Left kidney (tissue), 1 donor: ENCODE measurements at regions not wholly inside any gene's neighbourhood (a gene's known extent, or its start where the extent isn't known, plus 50 kb on each side); places are given as distances from the start of the nearest gene placed in this dataset.

ENCODE experiments used
- DNase-seq: peaks from one replicate; pipeline ENCODE4 v3.0.0-alpha.2; 2013

DNA sequence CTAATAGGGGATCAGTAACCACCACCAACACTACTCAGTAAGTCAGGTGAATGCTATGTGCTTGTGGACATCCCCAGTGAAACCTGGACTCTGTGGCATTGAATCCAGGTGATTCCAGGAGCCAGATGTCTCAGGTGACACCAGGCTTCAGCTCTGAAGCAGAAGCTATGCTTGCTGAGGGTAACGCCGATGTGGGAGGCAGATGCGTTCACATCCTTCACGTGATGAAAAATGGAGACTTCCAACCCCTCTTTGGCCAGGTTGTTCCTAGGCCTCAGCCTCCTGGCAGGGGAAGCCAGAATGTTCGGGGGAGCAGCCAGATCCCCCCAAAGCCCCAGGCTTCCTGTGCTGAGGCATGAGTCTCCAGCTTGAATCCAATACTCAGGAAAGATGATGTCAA is 209.8 kb upstream of the PDE10A start:
- DNase-seq = no peak

DNA sequence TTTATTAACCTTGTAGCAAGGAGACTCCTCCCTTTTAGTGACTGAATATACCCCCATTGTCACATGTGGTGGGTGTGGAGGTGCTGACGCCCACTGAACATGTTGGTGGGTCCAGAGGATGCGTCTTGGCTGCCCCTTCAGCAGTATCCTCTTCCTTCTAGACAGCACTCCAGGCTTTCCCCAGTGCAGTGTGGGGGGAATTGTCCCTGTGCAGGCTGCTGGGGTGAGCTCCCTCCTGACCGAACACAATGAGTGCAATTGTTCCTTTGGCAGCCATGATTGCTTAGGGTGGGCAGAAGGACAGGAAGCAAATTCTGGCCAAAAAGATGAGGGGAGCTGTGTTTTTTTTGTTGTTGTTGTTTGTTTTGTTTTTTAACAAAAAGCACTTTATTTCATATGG is 209.3 kb upstream of the PDE10A start:
- DNase-seq = no peak

DNA sequence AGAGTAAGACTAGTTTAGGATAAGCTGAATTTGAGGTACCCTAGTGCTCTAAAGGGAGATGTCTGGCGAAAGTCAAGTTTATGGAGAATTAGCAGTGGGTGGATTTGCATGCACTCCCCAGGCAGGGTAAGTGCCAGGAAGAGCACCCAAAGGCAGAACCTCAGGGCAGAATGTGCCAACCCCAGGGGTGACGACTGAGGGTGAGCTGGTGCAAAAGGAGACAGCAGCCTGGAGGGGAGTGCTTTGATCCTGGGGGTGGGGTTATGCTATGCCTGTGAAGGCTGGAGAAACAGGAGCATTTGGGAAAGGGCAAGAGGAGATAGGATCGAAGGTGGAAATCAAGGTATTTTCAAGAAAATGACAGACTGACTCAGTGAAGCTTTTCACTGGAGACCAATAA is 208.5 kb upstream of the PDE10A start:
- no peak for DNase-seq

DNA sequence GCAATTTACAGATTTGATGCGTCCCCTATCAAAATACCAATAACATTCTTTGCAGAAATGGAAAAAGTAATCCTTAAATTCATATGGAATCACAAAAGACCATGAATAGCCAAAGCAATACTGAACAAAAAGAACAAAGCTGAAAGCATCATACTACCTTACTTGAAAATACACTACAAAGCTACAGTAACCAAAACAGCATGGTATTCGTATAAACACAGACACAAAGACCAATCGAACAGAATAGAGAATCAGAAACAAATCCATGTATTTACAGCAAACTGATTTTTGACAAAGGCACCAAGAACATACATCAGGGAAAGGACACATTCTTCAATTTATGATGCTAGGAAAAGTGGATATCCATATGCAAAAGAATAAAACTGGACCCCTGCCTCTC is 206.5 kb upstream of the PDE10A start:
- no peak for DNase-seq

DNA sequence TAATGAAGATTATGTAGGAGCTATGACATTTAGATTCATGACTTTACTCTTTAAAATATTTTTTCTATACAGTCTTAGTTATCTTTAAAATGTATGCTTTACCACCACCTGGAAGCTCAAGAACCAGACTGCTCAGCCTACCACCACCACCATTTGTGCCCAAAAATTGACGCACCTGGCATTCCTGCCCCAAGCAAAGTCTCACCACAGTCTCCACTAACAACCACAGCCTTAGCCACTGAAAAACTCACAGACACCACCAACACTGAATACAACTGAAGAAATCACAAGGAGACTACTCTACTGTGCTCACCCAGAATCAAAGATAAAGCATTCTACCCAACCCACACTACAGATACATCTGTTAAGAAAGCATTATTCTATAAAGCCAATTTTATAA is 201.9 kb upstream of the PDE10A start:
- DNase-seq = no peak

DNA sequence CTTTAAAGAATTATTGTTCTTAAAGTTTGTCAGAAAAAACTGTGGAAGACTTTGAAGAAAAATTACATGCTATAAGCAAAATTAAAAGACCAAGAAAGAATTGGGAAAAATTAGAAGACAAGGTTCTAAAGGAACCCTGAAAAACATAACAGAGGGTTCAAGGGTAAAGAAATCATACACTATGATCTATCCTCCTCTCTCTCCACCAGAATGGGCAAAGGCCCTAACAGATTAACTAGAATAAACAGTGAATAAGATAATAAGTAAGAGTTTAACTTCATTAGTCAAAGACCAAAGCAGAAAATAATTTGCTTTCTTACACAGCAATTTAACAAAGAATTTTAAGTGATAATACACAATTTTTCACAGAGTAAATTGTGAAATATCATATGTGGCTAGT is 201.2 kb upstream of the PDE10A start:
- DNase-seq = no peak

DNA sequence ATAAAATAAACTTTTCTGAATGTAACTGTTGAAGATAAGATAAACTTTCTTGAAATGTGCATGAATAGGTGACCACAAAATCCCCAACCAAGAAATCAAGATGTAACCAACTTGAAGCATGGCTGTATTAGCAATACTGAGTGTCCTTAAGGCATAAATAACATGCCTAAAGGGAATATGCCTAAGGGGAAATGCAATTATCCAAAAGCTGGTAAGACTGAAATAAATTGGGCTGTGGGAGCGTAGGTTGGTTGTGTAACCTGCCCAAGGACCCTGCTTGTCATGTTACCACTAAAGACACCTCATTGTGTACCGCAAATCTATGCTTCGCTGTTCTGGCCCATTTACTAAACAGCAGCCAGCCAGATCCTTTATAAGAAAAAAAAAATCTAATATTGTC is 200.8 kb upstream of the PDE10A start:
- DNase-seq = no peak

DNA sequence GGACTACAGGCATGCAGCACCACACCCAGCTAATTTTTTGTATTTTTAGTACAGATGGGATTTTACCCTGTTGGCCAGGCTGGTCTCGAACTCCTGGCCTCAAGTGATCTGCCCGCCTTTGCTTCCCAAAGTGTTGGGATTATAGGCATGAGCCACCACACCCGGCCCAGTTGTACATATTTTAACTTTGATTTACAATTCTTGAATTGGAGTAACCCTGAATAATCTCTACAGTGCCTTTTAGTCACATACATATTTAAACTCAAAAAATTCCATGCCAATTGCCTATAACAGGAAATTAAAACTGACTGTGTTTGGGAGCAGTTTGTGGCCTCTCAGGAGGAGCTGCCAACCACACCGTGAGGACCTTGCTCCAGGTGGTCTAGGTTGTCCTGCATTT is 199.8 kb upstream of the PDE10A start:
- DNase-seq = no peak

DNA sequence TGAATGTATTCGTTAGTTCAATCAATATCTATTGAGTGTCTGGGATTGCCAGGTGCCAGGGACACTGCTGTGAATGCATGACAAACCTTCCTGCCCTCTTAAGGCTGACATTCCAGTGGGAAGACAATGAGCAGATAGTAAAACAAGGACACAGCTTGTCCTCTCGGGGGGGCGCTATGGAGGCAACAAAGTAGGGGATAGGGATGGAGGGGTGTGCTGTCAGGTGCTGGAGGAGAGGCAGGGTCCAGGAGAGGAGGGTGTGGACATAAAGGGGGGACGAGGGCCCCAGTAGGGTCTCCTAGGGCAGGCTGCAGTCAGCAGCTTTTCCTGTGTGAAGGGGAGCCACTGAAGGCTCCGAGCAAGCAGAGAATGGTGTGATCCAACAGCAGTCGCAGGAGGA is 198.2 kb upstream of the PDE10A start:
- DNase-seq = no peak

DNA sequence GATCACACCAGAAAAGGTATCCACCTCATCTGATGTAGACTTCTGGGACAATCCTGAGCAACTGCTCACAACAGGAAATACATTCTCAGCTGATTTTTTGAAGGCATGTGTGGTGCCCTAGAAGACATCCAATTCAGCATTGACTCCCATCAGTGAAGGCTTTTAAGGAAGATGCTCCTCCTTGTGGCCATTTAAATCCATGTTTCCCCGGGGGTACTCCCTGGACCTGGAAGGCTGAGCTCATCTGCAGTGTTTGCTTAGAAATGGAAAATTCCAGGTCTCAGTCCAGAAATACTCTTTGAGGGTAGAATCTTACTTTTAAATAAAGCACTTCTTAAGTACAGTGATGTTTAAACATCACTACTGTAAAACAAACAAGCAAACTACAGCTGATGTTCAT is 195.5 kb upstream of the PDE10A start:
- no peak for DNase-seq

DNA sequence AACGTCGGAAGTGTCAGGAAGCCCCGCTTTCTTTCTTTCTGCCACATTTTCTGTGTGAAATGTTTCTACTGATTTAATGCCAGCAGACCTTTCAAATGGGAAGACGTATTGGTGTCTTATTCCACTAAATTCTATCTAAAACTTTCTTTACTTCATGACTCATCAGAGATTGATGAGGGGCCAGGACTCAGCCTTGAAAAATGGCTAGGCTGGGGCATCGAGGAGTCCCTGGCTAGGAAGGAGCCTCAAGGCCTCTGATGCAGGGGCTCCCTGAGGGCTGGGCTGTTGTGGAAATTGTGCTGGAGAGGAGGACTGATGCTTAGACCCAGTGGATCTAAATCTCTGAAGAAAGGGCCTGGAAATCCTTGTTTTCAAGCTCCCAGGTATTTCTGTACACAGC is 192.8 kb upstream of the PDE10A start:
- DNase-seq = no peak

DNA sequence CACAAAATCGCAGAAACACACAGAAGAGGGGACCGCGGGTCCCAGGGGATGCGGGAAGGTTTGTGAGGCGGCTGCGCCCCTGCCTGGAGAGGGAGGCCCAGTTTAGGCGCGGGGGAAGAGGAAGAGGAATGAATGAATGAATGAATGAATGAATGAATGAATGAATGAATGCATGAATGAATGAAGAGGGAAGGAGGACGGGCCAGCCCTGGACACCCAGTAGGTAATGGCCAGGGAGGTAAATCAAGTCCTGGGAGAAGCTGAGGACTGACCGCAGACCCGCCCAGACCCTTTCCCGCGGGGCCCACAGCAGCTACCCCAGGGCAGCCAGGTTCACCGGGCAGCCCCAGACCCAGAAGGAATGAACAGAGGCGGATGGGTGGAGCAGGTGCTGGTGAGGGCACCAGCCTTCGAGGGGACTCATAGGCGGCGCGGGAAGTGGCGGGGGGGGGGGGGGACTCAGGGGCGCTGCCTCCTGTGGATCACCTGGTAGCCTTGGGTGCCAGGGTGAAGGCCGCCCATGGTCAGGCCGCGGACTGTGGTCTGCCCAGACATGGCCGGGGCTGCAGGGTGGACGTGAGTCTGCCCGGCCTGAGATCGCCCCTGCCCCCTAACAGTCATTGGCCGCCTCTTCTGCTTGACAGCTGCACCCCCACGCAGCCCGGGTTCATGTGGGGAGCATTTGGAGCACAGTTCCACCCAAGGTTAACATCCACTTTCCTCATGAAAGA is 192.0 kb upstream of the PDE10A start:
- DNase-seq = no peak

DNA sequence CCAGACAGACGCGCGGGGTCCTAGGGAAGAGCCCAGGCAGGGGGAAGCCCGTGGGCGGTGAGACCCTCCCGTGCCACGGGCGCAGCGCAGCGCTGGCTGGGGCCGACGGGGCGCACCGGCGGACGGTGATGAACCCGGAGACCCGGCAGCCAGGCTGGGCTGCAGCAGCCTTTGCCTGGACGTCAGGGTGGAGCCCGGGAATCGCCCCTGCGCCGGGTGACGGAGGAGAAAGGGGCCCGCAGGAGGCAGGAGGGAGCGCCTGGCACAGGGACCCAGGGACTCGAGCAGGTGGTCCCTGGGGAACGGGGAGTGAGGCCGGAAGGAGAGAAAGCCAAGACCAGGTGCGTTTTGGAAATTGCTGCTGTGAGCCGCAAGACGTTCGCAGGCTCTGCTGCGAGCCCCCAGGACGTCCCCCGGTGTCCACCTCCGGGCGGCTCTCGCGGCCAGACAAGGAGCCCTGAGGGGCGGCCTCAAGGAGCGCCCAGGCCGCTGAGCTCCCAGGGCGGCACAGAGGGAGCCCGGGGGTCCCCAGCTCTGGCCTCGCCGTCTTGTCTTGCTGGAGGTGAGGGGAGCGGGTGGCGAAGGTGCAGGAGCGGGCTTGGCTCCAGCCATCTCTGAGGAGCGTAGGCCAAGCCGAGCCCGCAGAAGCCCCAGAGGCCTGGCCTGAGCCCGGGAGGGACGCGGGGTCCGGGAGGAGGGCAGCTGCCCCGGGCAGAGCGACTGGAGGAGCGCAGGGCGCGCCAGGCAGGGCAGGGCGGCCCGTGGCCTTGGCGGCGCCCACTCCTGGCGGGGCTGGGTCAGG is 191.2 kb upstream of the PDE10A start:
- no peak for DNase-seq

DNA sequence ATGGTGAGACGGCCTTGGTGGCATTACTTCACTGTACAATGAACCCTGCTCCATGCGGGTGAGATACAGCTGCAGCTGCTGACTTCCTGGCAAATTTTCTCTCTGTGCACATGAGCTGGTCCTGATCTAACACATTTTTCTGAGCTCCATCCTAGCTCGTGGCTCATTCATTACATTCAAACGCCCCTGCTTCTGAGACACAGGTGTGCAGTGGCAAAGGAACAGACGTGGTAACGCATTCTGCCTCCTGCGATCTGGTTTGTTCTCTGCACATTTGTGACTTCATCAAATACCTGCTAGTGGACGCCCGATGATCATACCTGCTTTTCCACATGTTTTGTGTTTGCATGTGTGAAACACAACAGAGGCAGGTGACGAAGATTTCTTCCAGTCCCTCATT is 189.6 kb upstream of the PDE10A start:
- DNase-seq = no peak

DNA sequence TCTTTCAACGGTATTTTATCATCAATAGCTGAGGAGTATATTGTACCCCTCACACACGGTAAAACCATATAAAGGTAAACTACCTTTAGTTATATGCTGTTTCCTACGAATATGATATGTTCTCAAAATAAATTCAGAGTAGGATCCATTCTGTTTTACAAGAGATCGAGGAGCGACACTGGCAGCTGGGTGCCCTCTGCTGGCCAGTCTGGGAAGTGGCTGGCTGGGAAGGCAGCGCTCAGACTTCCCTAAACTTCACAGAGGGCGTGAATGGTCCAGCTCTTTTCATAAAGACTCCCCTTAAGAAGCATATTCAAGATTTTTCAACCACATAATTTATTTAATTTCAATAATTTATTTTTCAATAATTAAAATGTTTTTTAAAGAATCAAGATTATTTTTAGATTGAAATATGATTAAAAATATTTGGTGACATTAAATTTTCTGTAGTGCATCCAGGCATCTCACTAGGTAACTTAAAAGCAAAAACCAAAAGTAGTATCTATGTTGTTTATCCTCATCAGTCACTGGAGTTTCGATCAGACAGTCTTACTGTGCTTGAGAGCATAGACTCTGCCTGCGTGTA is 187.5 kb upstream of the PDE10A start:
- no peak for DNase-seq

DNA sequence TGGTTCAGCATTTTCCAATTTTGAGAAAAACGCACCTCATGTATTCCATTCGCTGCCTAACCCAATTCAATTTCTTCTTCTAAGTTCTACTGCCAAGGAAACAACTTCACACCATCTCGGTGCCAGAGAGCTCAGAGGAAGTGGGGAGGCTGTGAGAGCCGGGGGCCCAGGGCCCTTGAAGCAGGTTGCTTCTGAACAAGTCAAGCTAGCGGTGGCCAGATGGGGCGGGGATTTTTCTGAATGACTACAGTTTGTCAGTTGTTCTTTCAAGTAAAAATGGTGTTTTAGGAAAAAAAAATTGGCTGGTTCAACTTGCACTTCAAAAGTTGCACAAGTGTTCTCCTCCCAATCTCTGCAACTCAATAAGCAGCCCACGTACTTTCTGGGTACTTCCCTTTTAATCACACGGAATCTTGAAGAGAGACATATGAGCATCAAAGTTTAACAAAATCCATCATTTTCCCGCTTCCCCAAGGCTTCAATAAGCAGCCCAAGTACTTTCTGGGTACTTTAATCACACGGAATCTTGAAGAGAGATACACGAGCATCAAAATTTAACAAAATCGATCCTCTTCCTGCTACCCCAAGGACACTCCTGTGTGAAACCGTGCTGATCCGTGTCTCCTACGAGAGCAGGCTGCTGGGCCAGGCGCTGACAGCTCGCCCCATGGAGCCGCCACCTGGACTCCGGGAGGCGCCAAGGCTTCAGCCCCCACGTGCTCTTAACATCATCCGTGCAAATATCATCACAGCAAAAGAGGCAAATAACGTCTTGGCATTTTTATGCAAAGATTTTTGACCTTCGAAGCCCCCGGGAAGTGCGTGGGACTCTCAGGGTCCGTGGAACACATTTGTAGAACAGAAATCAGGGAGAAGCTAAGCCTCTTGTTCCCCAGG is 186.7 kb upstream of the PDE10A start:
- DNase-seq = no peak

DNA sequence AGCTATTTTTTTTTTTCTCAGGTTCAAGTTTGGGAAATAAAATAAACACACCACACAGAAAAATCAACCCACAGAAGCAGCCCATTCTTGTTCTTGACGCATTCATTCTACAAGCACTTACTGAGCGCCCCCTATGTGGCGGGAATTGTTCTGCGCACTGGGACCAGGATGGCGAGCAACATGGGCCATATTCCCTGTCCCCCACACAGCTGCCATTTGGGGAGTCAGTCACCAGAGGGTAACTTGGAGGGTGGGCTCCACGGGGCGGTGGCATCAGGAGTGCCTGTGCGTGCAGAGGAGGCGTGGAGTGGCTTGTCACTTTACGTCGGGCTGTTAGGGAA is 185.0 kb upstream of the PDE10A start:
- no peak for DNase-seq

DNA sequence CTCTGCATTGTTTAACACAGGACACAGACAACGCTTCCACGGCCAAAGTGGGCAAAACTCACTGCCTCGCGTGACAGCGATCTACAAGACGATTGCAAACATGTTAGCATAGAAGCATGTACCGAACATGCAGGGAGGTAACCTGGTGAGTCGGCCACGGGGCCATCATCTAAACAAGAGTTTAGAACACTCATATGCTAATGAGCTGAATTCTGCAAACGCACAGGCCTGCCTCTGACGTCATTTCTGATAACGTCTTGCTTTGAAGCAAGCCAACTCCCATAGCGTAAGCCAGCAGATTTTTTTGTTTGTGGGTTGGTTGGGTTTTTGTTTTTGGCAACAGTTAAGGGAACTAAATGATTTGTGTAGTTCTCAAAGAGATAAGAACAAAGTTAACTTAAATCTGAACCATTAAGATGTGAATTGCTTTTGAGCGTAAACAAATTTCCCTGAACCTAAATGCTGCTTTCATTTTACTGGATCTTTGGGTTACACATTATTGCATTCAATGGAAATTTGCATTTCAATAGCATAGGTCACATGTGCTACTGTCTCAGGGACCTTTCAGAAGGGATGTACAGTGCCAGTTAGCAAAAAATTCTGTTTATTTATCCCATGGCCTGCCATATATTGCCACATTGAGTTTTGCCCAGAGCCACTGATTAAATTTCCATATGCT is 184.5 kb upstream of the PDE10A start:
- DNase-seq = no peak

DNA sequence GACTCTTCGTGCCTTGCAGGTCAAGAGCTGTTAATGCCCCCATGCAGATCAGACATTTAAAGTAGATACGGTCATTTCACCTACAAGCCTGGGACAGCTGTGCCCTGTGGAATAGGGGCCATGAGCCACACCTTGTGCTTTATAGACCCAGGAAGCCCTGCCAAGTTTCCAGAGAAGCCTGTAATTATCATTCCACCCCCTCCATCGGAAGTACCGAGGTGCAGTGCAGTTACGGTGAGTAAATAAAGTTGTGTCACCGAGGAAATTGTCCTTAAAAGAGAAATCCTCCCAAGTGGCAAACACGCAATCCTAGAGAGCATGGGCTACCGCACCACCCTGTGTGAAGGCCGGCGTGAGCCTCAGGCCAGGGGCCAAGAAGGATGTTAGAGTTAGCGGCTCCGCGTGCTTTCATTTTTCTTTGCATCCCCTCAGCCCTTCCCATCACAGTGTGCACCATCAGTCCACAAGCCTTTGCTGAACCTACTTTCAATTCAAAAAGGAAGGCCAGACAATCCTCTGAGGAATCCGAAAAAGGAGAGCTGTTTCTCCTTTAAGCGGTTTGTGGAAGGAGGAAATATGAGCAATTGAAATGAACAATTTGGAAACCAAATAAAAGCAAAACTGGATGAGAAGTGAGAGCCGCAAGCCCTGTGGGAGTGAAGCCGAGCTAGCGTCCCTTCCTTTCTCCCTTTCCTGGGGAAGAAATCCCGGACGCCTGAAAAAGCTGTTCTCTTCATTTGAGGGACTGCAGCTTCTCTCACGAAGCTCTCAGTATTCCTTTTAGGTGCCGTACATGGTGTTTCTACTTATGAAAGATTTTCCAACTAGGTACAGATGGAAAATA is 183.3 kb upstream of the PDE10A start:
- DNase-seq = no peak

DNA sequence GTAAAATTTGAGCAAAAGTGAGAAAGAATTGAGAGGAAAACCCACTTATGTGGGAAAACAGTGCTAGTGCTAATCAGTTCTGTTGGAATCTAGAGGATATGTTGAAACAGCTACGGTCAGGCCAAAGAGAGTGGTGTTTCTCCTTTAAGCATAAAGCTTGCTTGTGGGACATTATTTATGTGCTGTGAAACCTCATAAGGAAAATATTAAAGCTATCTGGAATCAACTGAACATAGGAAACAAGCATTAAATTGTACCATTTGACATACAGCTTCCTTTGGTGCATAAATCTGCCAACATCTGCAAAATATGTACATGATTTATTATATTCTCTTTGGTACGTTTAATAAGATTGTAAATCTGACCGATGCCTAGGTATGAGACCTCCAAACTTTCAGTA is 182.5 kb upstream of the PDE10A start:
- DNase-seq = peak; percentile 41

DNA sequence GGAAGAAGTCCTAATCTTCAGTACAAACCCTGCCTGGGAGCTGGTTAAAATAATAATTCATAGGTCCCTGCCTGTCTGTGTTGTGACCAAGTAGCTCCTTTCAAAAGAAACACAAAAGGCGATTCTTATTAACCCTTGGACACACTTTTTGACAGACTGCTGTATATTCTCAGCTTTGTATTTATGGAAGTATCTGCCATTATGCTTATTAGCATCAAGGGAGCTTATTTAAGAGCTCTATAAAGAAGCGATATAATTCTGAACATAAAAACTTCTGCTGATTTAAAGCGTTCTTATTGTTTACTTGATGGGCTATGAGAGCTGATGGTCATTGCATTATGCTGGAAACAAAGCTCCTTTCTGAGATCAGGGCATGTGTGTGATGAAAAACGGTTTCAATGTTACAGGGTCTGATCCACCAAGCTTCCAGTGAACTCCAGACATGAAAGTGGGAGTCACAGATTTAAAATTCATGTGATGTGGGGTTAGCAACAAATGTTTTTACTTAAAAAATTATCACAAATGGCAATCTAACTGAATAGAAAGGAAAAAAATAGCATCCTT is 181.8 kb upstream of the PDE10A start:
- no peak for DNase-seq
